T-helper 17 cell (primary cell): ENCODE measurements at regions not wholly inside any gene's neighbourhood (a gene's known extent, or its start where the extent isn't known, plus 50 kb on each side); places are given as distances from the start of the nearest gene placed in this dataset.

ENCODE experiments used
- ATAC-seq: fragments of 150-1000 bp; cut with Tn5 transposase; 2 replicates; pipeline ENCODE4 v1.10.0; 2021; ENCODE audit warnings: mild to moderate bottlenecking, moderate library complexity
- DNase-seq, 3 donors: peaks; one replicate each; pipeline versions ENCODE4 v3.0.0 to v3.0.0-alpha.2; 2020 to 2021
- H3K9me3 ChIP-seq: one replicate; pipeline ENCODE4 v1.7.0; 2013; ENCODE audit warnings: low read length, mild to moderate bottlenecking; ENCODE audit not compliant: control insufficient read depth, poor library complexity, severe bottlenecking
- H3K27ac Mint-ChIP-seq: one replicate; pipeline ENCODE4 v1.8.0; 2022; ENCODE audit warnings: mild to moderate bottlenecking, moderate library complexity, mixed read lengths
- H3K27me3 Mint-ChIP-seq: one replicate; pipeline ENCODE4 v1.8.0; 2022; ENCODE audit warnings: mixed read lengths
- H3K36me3 Mint-ChIP-seq: one replicate; pipeline ENCODE4 v1.8.0; 2022; ENCODE audit warnings: low read depth, mixed read lengths
- H3K4me1 Mint-ChIP-seq: one replicate; pipeline ENCODE4 v1.8.0; 2022; ENCODE audit warnings: mild to moderate bottlenecking, mixed read lengths
- H3K4me3 Mint-ChIP-seq: one replicate; pipeline ENCODE4 v1.8.0; 2022; ENCODE audit warnings: mild to moderate bottlenecking, moderate library complexity, mixed read lengths

DNA sequence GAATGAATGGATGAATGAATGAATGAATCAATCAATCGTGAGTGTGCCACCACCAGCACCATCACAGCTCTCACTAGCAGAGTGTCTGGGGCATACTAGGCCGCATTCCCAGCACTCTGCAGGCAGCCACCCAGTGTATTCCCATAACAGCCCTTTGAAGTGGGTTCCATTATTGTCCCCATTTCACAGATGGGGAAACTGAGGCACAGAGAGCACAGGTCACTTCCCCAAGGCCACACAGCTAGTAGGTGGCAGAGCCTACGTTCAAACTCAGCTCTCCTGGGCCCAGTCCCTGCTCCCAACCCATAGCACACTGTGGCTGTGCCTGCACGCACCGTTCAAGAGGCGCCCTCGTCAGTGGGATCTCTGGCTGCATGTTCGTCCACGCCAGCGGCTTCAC is 88.1 kb downstream of the RFLNA start:
- H3K27ac Mint-ChIP-seq: peak overlapping the region; percentile 54
- DNase-seq (no peak), ATAC-seq (no peak)
- H3K36me3 Mint-ChIP-seq: peaks cover 6% of the 10 kb centered on the region
- H3K4me1 Mint-ChIP-seq: peaks cover 12% of the 10 kb centered on the region
- H3K9me3 ChIP-seq: no peaks in the 10 kb centered on the region
- H3K4me3 Mint-ChIP-seq: no peak overlapping the region
- no peaks in the 10 kb centered on the region for H3K27me3 Mint-ChIP-seq

DNA sequence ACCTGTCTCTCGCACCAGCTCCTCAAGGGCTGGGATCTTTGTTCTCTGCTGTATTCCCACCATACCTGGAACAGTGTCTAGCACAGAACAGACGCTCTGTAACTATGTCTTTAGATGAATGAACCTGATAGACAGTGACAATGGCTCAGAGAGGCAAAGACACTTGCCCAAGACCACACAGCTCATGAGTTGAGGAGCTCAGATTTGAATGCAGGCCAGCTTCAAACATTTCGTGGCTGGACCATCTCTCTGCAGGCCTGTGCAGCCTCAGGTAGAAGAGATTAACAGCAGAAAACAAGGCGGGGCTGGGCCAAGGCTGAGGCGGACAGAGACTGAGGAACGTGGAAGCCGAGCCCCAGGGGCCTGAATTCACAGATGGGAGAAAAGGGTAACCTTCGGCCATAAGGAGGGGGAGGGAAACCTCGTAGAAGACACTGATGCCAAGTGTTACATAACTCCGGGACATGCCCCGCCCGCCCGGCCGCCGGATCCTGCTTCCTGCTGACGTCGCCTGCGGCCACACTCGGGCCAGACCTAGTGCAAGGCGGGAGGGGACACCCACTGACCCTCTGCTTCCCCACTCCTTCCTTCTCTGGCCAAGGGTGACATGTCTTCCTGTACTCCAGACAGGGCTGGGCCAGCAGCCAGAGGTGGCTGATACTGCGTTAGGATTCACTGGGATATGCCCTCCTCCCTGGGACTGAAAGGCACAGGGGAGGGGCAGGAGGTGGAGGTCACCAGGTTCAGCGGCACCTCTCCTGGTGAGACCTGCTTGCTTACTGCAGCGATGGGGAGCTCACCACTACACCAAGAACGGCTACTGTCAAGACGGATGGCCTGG is 86.8 kb downstream of the RFLNA start:
- DNase-seq (no peak), ATAC-seq (peak; percentile 27)
- Mint-ChIP-seq H3K4me1 (peaks cover 12% of the 10 kb centered on the region), H3K36me3 (peaks cover 6% of the 10 kb centered on the region), H3K27ac (peak overlapping the region; percentile 47), H3K27me3 (no peaks in the 10 kb centered on the region), H3K4me3 (peak overlapping the region; percentile 57)
- H3K9me3 ChIP-seq: no peaks in the 10 kb centered on the region

DNA sequence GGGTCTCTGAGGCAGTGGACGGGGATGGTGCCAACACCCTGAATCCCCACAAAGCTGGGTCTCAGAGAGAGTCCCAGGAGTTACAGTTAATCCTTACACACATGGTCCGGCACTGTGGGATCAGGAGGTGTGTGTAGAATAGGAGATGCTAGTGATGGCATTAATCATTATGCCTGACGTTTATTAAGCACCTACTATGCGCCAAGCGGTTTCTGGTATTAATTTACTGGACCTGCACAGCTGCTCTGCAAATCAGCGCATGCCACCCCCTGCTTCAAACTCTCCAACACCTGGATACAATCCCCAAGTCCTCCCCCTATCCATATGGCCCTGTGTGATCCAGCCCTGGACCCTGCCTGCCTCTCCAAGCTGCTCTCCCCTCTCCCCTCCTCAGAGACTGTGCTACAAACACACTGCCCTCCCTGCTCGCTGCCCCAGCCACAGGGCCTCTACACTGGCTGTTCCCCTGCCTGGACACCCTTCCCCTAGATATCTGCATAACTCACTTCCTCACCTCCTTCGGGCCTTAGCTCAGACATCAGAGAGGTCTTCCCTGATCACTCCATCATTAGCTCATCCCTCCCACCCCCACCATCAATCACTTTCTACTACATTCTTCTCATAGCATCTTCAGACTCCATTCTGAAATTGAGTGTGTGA is 86.0 kb downstream of the RFLNA start:
- Mint-ChIP-seq H3K4me1 (peaks cover 14% of the 10 kb centered on the region), H3K27ac (no peak overlapping the region), H3K27me3 (no peaks in the 10 kb centered on the region), H3K36me3 (peaks cover 6% of the 10 kb centered on the region), H3K4me3 (no peak overlapping the region)
- no peak for DNase-seq
- H3K9me3 ChIP-seq: no peaks in the 10 kb centered on the region
- no peak for ATAC-seq

- no peaks in the 10 kb centered on the region for H3K9me3 ChIP-seq
- H3K27ac Mint-ChIP-seq: no peak overlapping the region
- peaks cover 6% of the 10 kb centered on the region for H3K36me3 Mint-ChIP-seq
- ATAC-seq (peak; percentile 33), DNase-seq (no peak)
- no peaks in the 10 kb centered on the region for H3K27me3 Mint-ChIP-seq
- no peak overlapping the region for H3K4me3 Mint-ChIP-seq
- H3K4me1 Mint-ChIP-seq: peaks cover 14% of the 10 kb centered on the region
Observed at GRCh38 chr12:124379938-124380754, 85.3 kb downstream of the RFLNA start.

DNA sequence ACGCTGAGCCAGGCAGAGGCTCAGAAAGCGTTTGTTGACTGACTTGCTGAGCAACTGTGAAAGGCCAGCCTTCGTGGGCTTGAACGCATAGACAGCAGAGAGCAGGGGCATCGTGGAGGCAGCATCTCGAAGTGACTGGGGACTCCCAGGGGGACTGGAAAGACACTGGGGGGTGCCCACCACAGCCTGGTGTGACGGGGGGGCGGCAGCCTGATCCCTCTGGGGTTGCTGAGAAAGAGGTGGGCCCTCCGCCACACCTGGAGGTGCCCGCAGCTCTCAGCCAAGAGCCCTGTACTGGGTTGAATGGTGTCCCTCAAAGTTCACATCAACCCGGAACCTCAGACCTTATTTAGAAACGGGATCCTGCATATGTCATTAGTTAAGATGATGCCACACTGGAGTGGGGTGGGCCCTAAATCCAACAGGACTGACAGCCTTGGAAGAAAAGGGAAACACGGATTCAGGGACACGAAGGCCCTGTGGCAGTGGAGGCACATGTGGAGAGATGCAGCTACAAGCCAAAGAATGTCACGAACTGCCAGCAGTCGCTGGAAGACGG is 84.6 kb downstream of the RFLNA start:
- Mint-ChIP-seq H3K4me3 (no peak overlapping the region), H3K4me1 (peaks cover 14% of the 10 kb centered on the region), H3K27ac (no peak overlapping the region), H3K27me3 (no peaks in the 10 kb centered on the region), H3K36me3 (peaks cover 6% of the 10 kb centered on the region)
- ATAC-seq: no peak
- DNase-seq: no peak
- no peaks in the 10 kb centered on the region for H3K9me3 ChIP-seq

- no peak for DNase-seq
- no peaks in the 10 kb centered on the region for H3K27me3 Mint-ChIP-seq
- peaks cover 6% of the 10 kb centered on the region for H3K36me3 Mint-ChIP-seq
- H3K4me3 Mint-ChIP-seq: no peak overlapping the region
- peaks cover 14% of the 10 kb centered on the region for H3K4me1 Mint-ChIP-seq
- H3K9me3 ChIP-seq: no peaks in the 10 kb centered on the region
- ATAC-seq: no peak
- no peak overlapping the region for H3K27ac Mint-ChIP-seq
Observed at GRCh38 chr12:124378926-124379325, 84.0 kb downstream of the RFLNA start.

- DNase-seq: no peak
- Mint-ChIP-seq H3K4me1 (peaks cover 14% of the 10 kb centered on the region), H3K4me3 (peak overlapping the region; percentile 25), H3K27me3 (no peaks in the 10 kb centered on the region), H3K36me3 (peaks cover 6% of the 10 kb centered on the region), H3K27ac (peak overlapping the region; percentile 47)
- no peaks in the 10 kb centered on the region for H3K9me3 ChIP-seq
- ATAC-seq: no peak
Observed at GRCh38 chr12:124377981-124378509, 83.2 kb downstream of the RFLNA start.

DNA sequence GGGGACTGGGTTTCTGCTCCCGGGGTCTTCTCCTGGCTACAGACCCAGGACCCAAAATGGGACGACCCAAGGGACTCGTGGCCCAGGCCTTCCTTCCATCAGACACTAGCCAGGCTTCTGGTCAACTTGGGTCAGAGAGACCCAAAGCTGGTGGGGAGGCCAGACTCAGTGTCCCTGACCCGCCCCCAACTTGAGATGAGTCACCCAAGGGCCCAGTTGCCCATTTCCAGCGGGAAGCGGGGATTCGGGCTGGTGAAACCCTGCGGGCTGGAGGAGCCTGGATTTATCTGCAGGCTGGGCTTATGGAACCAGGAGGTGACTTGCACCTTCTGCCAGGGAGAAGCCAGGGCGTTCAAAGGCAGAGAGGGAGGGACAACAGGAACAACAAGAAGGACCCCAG is 81.5 kb downstream of the RFLNA start:
- ATAC-seq (no peak), DNase-seq (no peak)
- Mint-ChIP-seq H3K27ac (no peak overlapping the region), H3K4me3 (no peak overlapping the region), H3K36me3 (peaks cover 5% of the 10 kb centered on the region), H3K27me3 (no peaks in the 10 kb centered on the region), H3K4me1 (peaks cover 9% of the 10 kb centered on the region)
- no peaks in the 10 kb centered on the region for H3K9me3 ChIP-seq

DNA sequence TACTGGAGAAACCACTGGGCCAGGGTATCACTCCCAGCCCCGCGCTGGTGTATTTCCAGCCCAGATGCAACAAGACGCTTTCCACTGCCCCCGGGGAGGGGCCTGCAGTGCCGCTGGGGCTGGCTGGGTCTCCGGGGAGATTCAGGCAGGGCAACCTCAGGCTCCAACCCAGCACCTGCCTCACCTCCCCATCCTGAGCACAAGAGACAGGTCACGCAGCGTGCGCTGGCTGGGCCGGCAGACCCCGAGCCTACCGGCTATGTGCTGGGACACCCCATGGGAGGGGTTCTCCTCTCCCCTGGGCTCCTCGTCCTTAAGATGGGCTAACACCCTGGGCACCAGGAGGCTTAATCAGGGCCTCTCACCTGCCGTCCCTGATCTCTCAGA is 80.9 kb downstream of the RFLNA start:
- ATAC-seq (no peak), DNase-seq (no peak)
- Mint-ChIP-seq H3K27me3 (no peaks in the 10 kb centered on the region), H3K4me1 (peaks cover 4% of the 10 kb centered on the region), H3K27ac (no peak overlapping the region), H3K4me3 (no peak overlapping the region), H3K36me3 (no peaks in the 10 kb centered on the region)
- no peaks in the 10 kb centered on the region for H3K9me3 ChIP-seq

GRCh38 chr12:124375141-124375788 is 80.4 kb downstream of the RFLNA start:
- Mint-ChIP-seq H3K4me3 (no peak overlapping the region), H3K4me1 (peaks cover 4% of the 10 kb centered on the region), H3K27ac (no peak overlapping the region), H3K36me3 (no peaks in the 10 kb centered on the region), H3K27me3 (no peaks in the 10 kb centered on the region)
- no peak for ATAC-seq
- no peak for DNase-seq
- H3K9me3 ChIP-seq: no peaks in the 10 kb centered on the region

GRCh38 chr12:124374567-124374966 is 79.7 kb downstream of the RFLNA start:
- ATAC-seq (no peak), DNase-seq (no peak)
- no peaks in the 10 kb centered on the region for H3K9me3 ChIP-seq
- no peaks in the 10 kb centered on the region for H3K27me3 Mint-ChIP-seq
- H3K27ac Mint-ChIP-seq: no peak overlapping the region
- H3K36me3 Mint-ChIP-seq: no peaks in the 10 kb centered on the region
- no peak overlapping the region for H3K4me3 Mint-ChIP-seq
- peaks cover 2% of the 10 kb centered on the region for H3K4me1 Mint-ChIP-seq

- no peak overlapping the region for H3K27ac Mint-ChIP-seq
- peaks cover 2% of the 10 kb centered on the region for H3K4me1 Mint-ChIP-seq
- DNase-seq: no peak
- H3K4me3 Mint-ChIP-seq: peak overlapping the region; percentile 21
- no peaks in the 10 kb centered on the region for H3K9me3 ChIP-seq
- no peak for ATAC-seq
- H3K27me3 Mint-ChIP-seq: no peaks in the 10 kb centered on the region
- H3K36me3 Mint-ChIP-seq: no peaks in the 10 kb centered on the region
Observed at GRCh38 chr12:124374147-124374546, 79.3 kb downstream of the RFLNA start.
